Brain pericyte (primary cell): ENCODE measurements at regions not wholly inside any gene's neighbourhood (a gene's known extent, or its start where the extent isn't known, plus 50 kb on each side); places are given as distances from the start of the nearest gene placed in this dataset.
"Not testable (repeated sequence)": the region's sequence is repeated elsewhere in the genome, so short reads cannot be mapped to it uniquely, and the experiment has no call there.

Source experiments
- DNase-seq: peaks from one replicate; pipeline ENCODE4 v3.0.0-alpha.2; 2012; ENCODE audit warnings: low read depth, low spot score

DNA sequence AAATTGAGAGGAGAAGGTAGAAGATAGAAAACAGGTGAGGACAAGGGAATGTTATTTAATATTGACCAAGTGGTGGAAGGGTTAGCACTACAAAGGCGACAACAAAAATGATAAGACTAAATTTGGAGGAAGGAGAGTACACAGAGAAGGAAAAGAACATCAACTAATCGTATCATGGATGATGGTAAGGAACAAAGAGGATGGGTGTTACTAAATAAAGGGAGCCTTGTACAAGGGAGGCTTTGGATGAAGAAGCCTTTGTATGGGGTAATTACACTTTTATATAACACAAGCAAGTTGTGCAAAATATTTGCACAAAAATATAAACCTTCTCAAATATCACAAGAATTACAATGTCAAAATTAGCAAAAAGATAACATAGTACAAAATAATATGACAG is 125.7 kb downstream of the ZNF608 start:
- no peak for DNase-seq

DNA sequence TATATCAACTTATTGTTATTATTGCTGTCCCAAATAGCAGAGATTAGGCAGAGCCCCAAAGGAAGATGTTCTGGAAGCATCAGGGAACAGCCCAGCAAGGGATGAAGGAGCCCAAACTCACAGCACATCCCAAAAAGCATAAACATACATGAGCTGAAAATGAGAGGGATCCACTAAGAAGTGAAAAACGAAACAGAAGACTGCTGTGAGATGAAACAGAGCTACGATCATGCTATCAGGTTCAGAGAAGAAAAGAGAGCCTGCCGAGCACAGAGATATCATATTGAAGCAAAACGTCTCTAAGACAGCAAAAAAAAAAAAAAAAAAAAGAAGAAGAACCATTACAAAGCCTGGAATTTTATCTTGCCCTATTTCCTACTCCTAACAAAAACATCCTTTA is 127.3 kb downstream of the ZNF608 start:
- no peak for DNase-seq

DNA sequence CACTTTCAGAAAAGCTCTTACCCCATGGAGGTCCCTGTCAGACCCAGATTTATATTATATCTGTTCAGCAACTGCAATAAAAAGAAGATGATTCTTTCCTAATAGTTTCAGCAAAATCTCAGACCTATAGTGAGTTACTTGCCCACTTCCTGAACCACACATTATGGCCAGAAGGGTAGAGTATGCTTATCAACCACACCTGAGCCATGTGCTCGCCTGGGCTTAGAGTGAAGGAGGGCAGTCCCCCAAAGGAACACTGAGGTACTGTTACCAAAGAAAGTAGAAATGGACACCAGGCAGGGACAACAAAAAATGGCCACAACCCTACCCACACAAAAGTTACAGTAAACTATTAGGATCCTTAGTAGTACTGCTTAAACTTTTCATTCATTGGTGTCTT is 128.7 kb downstream of the ZNF608 start:
- DNase-seq, result no peak

DNA sequence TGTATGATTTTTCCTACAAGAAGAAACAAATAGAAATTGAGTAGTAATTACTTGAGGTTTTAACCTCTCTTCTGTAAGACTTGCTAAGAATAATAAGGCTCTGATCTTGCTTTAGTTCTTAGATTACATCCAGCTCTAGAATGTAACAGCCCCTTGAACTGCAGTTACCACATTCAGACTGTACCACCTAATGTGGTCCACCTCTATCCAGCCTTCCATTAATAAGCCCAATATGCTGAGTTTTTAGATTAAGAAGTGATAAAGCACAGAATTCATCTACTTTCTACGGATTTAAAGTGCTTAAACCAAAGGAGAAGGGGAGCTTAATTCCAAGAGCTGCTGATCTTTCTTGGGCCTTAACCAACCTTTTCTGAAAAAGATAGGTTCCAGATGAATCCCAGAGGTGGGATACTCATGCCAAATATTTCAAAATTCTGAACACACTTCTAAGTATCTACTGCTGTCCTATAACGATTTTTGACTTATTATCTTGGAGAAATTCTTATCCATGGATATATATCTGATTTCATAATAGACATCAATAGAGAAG is 131.5 kb downstream of the ZNF608 start:
- DNase-seq, result no peak

DNA sequence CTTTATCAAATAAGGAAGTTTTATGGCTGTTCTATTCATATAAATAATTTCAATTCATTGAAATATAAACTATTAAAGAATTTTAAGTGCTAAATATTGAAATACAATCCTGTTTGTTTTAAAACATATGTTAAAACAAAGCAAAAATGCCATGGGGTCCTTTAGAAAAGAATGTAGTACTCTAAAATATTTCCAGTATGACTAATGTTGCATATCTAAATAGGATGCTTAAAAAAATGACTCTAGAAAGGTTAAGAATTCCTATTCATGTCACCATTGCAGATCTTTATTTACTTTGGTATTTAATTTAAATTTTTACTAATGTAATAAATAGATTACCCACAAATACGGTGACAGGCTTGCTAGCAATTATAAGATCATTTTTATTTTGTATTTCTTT is 132.3 kb downstream of the ZNF608 start:
- no peak for DNase-seq

DNA sequence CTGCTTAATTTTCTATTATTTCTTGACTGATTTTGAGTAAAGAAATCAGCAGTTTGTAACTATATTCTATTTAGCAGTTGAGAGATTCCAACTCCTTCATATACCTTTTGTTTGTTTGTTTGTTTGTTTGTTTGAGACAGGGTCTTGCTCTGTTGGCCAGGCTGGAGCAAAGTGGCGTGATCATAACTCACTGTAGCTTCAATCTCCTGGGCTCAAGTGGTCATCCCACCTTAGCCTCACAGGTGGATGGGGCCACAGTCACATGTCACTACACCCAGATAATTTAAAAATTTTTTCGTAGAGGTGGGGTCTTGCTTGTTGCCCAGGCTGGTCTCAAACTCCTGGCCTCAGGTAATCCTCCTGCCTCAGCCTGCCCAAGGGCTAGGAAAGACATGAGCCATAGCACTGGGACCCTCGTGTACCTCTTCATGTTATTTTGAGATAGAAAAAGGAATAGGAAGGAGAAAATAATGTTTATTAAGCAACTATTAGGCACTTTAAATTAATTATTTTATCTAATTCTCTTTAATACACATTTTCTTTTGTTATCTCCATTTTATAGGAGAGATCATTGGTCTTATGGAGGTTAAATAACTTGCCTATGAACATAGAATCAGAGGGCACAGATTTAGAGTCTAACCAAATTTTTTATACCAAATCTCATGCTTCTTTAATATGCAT is 133.0 kb downstream of the ZNF608 start:
- no peak for DNase-seq

DNA sequence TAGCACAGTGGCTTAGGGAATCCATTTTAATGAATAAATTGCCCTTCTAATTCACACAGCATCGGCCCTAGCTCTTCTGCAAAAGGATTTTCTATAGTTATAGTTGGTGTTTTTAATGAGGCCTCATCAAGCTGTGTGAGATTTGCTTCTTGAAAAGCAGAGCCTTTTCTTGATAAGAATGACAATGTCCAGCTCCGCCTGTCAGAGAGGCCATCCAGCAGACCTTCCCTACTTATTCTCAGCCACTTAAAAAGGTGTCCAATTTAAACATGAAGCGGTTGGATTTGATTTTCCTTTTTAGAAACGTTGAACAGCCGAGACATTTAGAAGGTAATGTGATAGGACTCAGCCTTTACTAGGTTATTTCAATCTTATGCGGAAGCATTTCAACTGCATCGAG is 134.4 kb downstream of the ZNF608 start:
- no peak for DNase-seq

DNA sequence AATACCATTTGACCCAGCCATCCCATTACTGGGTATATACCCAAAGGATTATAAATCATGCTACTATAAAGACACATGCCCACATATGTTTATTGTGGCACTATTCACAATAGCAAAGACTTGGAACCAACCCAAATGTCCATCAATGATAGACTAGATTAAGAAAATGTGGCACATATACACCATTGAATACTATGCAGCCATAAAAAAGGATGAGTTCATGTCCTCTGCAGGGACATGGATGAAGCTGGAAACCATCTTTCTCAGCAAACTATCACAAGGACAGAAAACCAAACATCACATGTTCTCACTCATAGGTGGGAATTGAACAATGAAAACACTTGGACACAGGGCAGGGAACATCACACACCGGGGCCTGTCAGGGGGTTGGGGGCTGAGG is 135.2 kb downstream of the ZNF608 start:
- DNase-seq, result not testable (repeated sequence)

DNA sequence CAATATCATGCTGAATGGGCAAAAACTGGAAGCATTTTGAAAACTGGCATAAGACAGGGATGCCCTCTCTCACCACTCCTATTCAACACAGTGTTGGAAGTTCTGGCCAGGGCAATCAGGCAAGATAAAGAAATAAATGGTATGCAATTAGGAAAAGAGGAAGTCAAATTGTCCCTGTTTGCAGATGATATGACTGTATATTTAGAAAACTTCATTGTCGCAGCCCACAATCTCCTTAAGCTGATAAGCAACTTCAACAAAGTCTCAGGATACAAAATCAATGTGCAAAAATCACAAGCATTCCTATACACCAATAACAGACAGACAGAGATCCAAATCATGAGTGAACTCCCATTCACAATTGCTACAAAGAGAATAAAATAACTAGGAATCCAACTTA is 136.8 kb downstream of the ZNF608 start:
- DNase-seq, result not testable (repeated sequence)

DNA sequence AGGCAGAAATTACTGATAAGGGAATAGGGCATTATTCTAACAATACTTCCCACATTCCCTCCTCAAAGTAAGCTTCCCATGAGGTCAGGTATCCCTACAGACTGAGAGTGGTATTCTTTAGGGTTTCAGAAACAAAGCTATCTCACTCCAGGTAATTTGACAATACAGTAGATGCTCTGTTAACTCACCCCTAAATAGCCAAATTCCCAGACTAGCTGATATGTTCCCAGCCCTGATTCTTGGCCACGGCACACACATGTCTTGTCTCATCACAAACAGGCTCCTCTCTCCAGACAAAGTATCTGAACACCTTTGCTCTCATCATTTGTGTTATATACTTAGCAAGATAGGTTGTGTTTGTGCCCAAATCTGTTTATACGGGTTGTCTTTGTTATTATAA is 139.9 kb downstream of the ZNF608 start:
- no peak for DNase-seq

DNA sequence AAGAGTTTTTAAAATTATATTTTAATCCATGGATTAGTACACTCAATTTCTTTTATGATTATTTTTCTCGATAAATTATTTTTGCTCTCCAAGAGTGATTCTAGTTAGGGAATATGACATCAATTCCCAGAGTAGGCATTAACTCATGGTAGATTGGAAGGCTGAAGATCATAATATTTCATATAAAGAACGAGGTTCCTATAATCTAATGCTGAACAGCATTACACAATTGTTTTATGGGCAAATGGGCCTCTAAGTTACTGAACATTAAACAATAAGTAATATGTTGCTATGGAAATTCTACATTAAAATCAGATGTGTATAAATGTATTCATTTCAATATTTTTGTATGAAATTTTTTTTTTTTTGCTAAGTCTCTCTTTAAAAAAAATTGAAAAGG is 140.3 kb downstream of the ZNF608 start:
- DNase-seq, result no peak

DNA sequence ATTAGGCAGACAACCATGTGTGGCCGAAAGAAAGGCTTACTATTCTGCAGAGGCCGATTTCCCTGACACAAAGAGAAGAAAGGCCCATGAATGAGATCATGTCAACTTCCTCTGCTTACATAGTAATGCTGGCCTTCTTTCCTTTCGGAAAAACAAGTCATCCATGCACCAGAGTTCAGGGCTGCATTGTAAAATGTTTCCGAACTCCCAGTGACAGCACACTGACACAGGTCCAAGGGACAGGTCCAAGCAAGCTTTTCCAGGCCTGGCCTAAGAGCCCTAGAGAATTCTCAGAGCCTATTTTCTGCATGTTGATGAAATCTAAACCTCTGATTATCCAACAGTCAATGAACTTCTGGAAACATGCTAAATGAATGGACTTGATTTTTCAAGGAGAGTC is 140.9 kb downstream of the ZNF608 start:
- no peak for DNase-seq

DNA sequence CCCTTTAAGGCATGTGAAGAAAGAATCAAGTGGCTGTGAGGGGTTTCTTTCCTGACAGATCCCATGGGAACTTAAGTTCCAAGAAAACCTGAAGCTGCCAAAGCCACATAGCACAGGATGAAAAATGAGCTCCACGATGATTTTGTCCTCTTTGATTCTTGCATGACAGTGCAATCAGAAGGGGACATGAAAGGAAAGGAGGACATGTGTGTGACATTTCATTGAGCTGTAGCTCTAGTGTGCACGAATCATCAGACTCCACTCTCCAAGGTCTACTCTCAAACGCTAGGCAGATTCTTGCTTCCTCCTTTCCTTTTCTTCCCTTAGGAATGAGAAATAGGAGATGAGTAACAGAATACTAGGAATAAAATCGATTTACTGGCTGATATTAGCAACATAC is 142.0 kb downstream of the ZNF608 start:
- no peak for DNase-seq

DNA sequence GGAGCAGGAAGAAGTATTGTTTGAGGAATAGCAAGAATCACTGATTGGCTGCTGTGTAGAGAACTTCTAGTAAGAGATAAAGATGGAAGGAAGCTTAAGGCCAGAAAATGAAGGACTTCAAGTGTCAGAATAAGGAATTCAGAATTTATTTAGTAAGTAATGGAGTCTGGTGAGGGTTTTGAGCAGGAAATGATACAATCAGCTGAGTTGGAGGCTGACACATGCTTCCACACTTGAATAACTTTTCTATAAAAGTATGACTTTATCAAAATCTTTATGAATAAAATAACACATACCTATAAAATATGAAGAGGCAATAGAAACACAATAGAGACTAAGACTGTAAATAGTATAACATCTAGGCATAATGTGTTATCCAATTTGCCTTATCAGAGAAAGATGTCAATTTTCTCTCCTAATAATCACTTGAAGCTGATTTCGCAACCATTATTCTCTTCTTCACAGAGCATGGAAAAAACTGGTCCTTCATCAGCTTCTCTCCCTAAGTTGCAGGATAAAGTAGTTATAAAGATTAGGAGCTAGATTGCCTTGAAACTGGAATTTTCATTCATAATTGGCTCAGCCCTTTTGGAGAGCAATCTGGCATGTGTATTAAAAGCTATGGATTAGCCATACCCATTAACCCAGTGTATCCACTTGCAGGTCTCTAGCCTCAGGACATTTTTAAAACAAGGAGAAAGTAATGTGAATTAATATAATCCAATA is 143.4 kb downstream of the ZNF608 start:
- DNase-seq, result no peak

DNA sequence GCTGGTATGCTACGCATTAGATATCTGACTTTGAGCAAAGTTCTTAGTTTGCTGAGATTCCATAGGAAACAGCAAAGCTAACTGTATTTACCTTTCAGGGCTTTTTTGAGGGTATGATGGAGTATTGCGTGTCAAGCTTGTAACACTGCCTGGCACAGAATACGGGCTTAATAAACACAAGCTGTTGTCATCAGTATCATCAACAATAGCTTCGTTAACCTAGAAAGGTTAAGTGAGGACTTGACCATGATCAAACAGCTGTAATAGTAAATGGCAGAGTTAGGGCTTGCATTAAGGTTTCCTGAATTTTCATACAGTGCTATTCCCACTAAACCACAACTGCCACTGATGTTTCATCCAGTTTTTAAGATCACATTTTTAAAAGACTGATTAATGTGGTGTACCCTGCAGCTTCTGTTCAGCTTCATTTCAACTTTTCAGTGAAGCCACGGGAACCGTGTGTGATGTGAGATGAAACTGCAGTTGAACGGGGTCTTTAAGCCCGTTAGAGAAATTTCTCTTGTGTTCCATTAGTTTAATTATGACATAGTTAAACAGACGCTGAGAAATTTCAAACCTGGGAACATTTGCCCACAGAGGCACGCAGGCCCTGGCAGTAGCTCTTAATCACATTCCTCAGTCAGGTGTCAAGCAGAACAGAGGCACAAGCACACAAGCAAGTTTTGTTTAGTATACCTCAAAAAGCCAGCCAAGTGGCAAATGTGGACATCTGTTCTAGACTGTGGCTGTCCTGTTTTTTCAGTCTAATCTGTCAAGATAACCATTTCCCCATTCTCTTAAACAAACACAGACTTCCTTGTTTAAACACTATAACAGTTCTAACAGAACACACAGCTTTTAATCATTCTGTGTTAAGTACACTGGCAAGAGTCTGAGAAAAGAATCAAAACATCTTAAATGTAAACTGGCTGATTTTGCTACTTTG is 147.1 kb downstream of the ZNF608 start:
- DNase-seq, result no peak

DNA sequence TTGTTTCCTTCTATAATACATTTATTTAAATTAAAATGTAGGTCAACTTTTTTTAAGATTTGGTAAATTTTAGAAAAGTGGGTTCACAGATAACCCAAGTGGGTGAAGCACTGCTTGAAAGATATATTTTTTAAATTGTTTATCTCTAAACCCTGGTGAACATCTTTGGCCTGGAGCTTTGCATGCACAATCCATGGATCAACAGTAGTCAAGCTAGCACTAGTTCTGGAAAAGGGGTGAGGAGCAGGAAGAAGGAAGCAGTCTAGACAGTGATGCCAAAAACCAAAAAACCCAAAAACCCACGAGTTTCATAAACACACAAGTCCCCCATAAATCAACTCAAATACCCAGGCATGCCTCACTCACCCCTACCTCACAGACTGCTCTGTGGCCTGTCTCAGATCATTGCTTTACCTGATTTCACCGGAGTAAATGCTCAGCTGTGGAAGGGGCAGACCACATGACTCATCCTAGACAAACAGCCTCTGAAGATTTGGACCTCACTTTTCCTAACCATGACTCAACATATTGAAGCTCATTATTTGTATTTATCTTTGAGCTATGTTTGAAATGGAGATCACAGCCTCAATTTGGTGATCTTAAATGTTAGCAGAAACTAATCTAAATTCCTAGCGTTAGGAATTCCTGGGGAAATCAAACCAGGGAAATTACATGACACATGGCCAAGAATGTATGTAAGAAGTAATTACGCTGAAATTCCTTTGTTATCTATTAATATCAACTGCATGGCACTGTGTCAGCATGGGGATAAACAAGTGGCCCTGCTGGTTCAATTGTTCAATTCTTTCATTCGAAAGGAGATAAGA is 149.6 kb downstream of the ZNF608 start:
- no peak for DNase-seq

DNA sequence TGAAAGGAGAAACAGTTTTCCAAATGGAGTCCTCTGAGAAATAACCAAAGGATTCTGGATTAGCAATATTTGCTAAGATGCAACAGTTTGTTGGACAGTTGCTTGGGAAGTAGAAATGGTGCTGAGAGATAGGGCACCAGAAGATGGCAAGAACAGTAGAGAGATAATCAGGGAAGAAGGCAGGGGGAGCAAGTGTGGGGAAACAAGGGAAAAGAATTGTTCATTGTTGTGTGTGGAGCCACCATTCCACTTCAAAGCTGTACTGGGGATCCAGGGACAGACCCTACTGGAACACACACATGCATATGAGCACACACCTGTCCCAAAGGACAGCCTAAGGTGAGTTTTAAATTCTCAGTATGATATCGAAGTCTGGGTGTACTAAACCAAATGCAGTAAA is 152.5 kb downstream of the ZNF608 start:
- no peak for DNase-seq

DNA sequence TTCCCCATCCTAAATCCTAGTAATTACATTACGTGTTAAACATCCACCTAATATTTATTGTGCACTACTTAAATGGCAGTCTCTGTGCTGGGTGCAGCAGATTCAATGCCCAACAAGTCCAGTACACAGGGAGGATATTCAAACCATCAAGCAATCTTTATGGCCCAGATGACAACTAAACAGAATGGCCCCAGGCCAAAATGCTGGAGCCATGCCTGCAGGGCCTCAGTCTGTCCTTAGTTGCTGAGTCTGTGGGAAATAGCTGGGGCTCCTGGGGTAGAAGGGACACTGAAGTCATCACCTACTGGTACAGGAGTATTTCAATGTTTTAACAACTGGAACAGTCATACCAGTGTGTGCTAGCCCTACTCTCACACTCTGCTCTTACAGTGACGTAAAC is 153.5 kb downstream of the ZNF608 start:
- DNase-seq, result no peak

DNA sequence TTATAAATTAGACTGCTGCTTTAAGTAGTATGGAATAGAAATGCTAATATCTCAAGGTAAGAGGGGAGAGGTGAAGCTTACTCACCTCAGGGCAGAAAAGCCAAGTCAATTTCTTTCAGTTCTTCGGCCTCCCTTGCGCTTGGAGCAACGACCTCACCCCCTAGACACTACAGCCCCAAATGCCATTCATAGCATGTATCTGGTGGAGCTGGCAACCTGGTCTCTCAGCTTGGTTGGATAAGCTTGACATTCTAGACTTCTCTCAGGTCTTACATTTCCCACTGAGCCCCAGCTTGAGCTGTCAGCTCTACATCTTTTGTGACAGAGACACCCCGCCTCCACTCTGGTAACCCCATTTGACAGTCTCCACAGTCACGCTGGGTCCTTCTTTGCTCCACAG is 154.9 kb downstream of the ZNF608 start:
- no peak for DNase-seq

DNA sequence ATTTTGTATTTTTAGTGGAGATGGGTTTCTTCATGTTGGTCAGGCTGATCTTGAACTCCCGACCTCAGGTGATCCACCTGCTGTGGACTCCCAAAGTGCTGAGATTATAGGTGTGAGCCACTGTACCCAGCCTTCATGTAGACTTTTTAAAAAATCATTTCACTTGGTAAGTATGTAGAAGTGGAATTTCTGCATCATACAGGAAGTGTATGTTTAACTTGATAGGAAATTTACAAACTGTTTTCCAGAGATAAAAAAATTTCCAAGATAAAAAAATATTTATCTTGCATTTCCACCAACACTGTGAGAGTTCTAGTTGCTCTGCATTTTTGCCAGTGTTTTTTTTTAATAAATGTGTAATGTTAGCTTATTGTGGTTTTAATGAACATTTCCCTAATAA is 155.8 kb downstream of the ZNF608 start:
- DNase-seq, result no peak

DNA sequence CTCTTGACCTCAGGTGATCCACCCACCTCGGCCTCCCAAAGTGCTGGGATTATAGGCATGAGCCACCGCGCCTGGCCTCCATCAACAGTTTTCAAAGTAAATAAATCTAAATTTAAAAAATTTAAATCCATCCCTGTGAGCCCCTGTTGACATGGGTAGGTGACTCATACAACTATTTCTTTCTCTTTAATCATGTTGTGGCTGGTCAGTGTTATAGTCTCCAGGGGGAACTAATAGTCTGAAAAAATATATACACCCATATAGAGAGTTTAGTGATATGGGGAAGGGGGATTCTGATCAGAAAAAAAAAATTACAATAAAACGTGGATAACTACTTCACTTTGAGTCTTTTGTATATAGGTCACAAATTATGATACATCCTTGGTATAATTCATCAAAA is 159.2 kb downstream of the ZNF608 start:
- no peak for DNase-seq
